ENCODE measurements at regions not wholly inside any gene's neighbourhood (a gene's known extent, or its start where the extent isn't known, plus 50 kb on each side); places are given as distances from the start of the nearest gene placed in this dataset.

DNA sequence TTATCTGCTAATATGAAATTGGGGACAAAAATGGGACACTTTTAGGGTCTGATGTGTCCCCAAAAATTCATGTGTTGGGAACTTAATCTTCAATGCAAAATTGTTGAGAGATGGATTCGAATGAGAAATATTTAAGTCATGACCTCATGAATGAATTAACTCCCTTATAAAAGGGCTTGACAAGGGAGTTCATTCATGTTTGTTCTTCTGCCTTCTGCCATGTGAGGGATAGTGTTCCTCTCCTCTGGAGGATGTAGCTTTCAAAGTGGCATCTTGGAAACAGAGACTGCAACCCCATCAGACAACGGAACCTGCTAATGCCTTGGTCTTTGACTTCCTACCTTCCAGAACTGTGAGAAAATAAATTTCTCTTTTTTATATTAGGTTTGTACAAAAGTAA is 89.2 kb upstream of the LINC00305 start:
- TF ChIP-seq POLR2A (IDR thresholded peaks at IDR 0.05): no peak
- TF ChIP-seq, protein P1, sequence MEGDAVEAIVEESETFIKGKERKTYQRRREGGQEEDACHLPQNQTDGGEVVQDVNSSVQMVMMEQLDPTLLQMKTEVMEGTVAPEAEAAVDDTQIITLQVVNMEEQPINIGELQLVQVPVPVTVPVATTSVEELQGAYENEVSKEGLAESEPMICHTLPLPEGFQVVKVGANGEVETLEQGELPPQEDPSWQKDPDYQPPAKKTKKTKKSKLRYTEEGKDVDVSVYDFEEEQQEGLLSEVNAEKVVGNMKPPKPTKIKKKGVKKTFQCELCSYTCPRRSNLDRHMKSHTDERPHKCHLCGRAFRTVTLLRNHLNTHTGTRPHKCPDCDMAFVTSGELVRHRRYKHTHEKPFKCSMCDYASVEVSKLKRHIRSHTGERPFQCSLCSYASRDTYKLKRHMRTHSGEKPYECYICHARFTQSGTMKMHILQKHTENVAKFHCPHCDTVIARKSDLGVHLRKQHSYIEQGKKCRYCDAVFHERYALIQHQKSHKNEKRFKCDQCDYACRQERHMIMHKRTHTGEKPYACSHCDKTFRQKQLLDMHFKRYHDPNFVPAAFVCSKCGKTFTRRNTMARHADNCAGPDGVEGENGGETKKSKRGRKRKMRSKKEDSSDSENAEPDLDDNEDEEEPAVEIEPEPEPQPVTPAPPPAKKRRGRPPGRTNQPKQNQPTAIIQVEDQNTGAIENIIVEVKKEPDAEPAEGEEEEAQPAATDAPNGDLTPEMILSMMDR (IDR thresholded peaks at IDR 0.05): no peak
- TF ChIP-seq POLR2AphosphoS5 (IDR thresholded peaks at IDR 0.05): no peak
- TF ChIP-seq EP300 (IDR thresholded peaks at IDR 0.05): no peak
